ENCODE measurements at regions not wholly inside any gene's neighbourhood (a gene's known extent, or its start where the extent isn't known, plus 50 kb on each side); places are given as distances from the start of the nearest gene placed in this dataset.

DNA sequence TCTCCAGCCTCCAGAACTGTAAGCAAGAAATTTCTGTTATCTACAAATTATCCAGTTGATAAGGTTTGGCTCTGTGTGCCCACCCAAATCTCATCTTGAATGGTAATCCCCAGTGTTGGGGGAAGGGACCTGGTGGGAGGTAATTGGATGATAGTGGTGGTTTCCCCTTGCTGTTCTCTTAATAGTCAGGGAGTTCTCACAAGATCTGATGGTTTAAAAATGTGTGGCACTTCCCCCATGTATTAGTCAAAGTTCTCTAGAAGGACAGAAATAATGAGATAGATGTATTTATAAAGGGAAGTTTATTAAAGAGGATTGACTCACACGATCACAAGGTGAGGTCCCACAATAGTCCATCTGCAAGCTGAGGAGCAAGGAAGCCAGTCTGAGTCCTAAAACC lies 56.2 kb upstream of the APBB1IP start:
- Histone ChIP-seq H3K9me3 (ENCODE audit: control insufficient read depth in 2 of 3, insufficient read depth in 1 of 3, low read length in 3 of 3) (peaks cover 0 to 3% (median 0%) of the 10 kb centered on the region in 3 donors), H3K4me1 (ENCODE audit: control insufficient read depth in 2 of 3, insufficient read depth in 2 of 3, low read depth in 1 of 3, low read length in 3 of 3) (no peaks in the 10 kb centered on the region), H3K9ac (ENCODE audit: low read length in 3 of 3) (no peak overlapping the region), H3K27me3 (ENCODE audit: control insufficient read depth, insufficient read depth, low read length) (no peaks in the 10 kb centered on the region), H3K27ac (ENCODE audit: low read depth in 2 of 2, low read length in 2 of 2) (no peak overlapping the region), H3K36me3 (ENCODE audit: control insufficient read depth in 2 of 3, insufficient read depth in 3 of 3, low read length in 3 of 3) (no peaks in the 10 kb centered on the region), H3K4me3 (ENCODE audit: low read length in 3 of 3) (no peak overlapping the region)
- intact Hi-C loops (cut with DNase I), result no loop called here
- FAIRE-seq (no peak), DNase-seq (no peak)
- no peak for TF ChIP-seq CTCF (IDR thresholded peaks at IDR 0.05; ENCODE audit: borderline replicate concordance, extremely low read depth, insufficient read depth)

DNA sequence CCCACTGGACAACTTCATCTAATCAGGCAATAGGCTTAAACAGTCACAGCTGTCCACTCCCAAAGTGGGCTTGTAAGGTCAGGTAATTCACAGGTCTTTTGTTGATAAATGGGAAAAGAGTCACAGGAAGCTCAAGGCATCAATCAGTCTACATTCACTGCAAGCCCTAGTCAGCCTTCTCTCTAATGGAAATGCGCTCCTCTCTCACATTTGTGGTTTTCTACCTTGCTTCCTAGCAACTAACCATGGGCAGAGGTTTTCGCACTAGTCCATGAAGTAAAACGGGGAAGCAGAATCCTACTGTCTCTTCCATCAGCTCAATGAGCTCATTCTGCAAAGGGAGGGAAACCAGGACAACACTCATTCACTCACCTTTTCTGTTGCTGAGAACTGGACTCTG lies 53.5 kb upstream of the APBB1IP start:
- no peak for FAIRE-seq
- TF ChIP-seq CTCF (IDR thresholded peaks at IDR 0.05; ENCODE audit: borderline replicate concordance, extremely low read depth, insufficient read depth), result no peak
- DNase-seq, result no peak

DNA sequence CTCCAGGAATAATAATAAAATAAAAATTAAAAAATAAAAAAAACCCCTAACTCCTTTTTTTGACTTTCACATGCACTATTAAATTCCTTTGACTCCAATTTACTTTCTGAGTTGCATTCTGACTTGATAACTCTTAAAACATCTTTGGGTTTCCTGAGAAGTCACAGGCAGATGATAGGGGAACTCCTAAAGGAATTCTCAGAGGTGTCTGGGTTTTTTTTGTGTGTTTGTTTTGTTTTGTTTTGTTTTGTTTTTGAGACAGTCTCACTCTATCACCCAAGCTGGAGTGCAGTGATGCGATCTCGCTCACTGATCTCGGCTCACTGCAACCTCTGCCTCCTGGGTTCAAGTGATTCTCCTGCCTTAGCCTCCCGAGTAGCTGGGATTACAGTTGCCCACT lies 52.7 kb upstream of the APBB1IP start:
- no peaks in the 10 kb centered on the region for H3K36me3 ChIP-seq (ENCODE audit: control insufficient read depth in 2 of 3, insufficient read depth in 3 of 3, low read length in 3 of 3)
- no peak for DNase-seq
- H3K27me3 ChIP-seq (ENCODE audit: control insufficient read depth, insufficient read depth, low read length), result no peaks in the 10 kb centered on the region
- no peak overlapping the region for H3K27ac ChIP-seq (ENCODE audit: low read depth in 2 of 2, low read length in 2 of 2)
- no peak overlapping the region for H3K9ac ChIP-seq (ENCODE audit: low read length in 3 of 3)
- H3K4me1 ChIP-seq (ENCODE audit: control insufficient read depth in 2 of 3, insufficient read depth in 2 of 3, low read depth in 1 of 3, low read length in 3 of 3), result no peaks in the 10 kb centered on the region
- no peak for FAIRE-seq
- no peak overlapping the region for H3K4me3 ChIP-seq (ENCODE audit: low read length in 3 of 3)
- intact Hi-C loops (cut with DNase I), result no loop called here
- TF ChIP-seq CTCF (IDR thresholded peaks at IDR 0.05; ENCODE audit: borderline replicate concordance, extremely low read depth, insufficient read depth), result no peak
- H3K9me3 ChIP-seq (ENCODE audit: control insufficient read depth in 2 of 3, insufficient read depth in 1 of 3, low read length in 3 of 3), result peaks cover 0 to 2% (median 0%) of the 10 kb centered on the region in 3 donors

More for the DNA sequence above, 53.5 kb upstream of the APBB1IP start:
- Histone ChIP-seq H3K4me3 (ENCODE audit: low read length in 3 of 3) (no peak overlapping the region), H3K27ac (ENCODE audit: low read depth in 2 of 2, low read length in 2 of 2) (no peak overlapping the region), H3K9ac (ENCODE audit: low read length in 3 of 3) (no peak overlapping the region), H3K27me3 (ENCODE audit: control insufficient read depth, insufficient read depth, low read length) (no peaks in the 10 kb centered on the region), H3K36me3 (ENCODE audit: control insufficient read depth in 2 of 3, insufficient read depth in 3 of 3, low read length in 3 of 3) (no peaks in the 10 kb centered on the region), H3K4me1 (ENCODE audit: control insufficient read depth in 2 of 3, insufficient read depth in 2 of 3, low read depth in 1 of 3, low read length in 3 of 3) (no peaks in the 10 kb centered on the region), H3K9me3 (ENCODE audit: control insufficient read depth in 2 of 3, insufficient read depth in 1 of 3, low read length in 3 of 3) (peaks cover 0 to 1% (median 0%) of the 10 kb centered on the region in 3 donors)
- intact Hi-C loops (cut with DNase I), result no loop called here

GRCh38 chr10:26386781-26387180 lies 51.4 kb upstream of the APBB1IP start:
- no peak overlapping the region for H3K4me3 ChIP-seq (ENCODE audit: low read length in 3 of 3)
- no peak overlapping the region for H3K27ac ChIP-seq (ENCODE audit: low read depth in 2 of 2, low read length in 2 of 2)
- no peak for DNase-seq
- H3K36me3 ChIP-seq (ENCODE audit: control insufficient read depth in 2 of 3, insufficient read depth in 3 of 3, low read length in 3 of 3), result no peaks in the 10 kb centered on the region
- H3K4me1 ChIP-seq (ENCODE audit: control insufficient read depth in 2 of 3, insufficient read depth in 2 of 3, low read depth in 1 of 3, low read length in 3 of 3), result no peaks in the 10 kb centered on the region
- peaks cover 0 to 2% (median 0%) of the 10 kb centered on the region in 3 donors for H3K9me3 ChIP-seq (ENCODE audit: control insufficient read depth in 2 of 3, insufficient read depth in 1 of 3, low read length in 3 of 3)
- H3K9ac ChIP-seq (ENCODE audit: low read length in 3 of 3), result no peak overlapping the region
- TF ChIP-seq CTCF (IDR thresholded peaks at IDR 0.05; ENCODE audit: borderline replicate concordance, extremely low read depth, insufficient read depth), result no peak
- no peaks in the 10 kb centered on the region for H3K27me3 ChIP-seq (ENCODE audit: control insufficient read depth, insufficient read depth, low read length)
- FAIRE-seq, result no peak
- intact Hi-C loops (cut with DNase I), result no loop called here
